CD4-positive, alpha-beta T cell (primary cell): ENCODE measurements at regions not wholly inside any gene's neighbourhood (a gene's known extent, or its start where the extent isn't known, plus 50 kb on each side); places are given as distances from the start of the nearest gene placed in this dataset.

Experiments used
- ATAC-seq: fragments of 200-7000 bp; cut with Tn5 transposase; one replicate; pipeline ENCODE4 v1.10.0; 2022; ENCODE audit warnings: mild to moderate bottlenecking; ENCODE audit not compliant: poor library complexity
- CTCF ChIA-PET: fragments of 350-600 bp; sonication (Branson Sonifier 250); formaldehyde crosslinking; loops from one replicate; lab custom pipeline; 2021; ENCODE audit warnings: antibody characterized with exemption, inconsistent platforms; lab: Charles Lee
- POLR2A ChIA-PET: fragments of 350-600 bp; sonication (Branson Sonifier 250); formaldehyde crosslinking; loops from one replicate; lab custom pipeline; 2021; ENCODE audit warnings: antibody characterized with exemption, inconsistent platforms; lab: Charles Lee
- DNase-seq, 14 experiments: peaks; one replicate each; pipeline ENCODE4 v3.0.0-alpha.2; 2013 to 2020; ENCODE audit warnings: mixed read lengths in 2 of 14
- H3K27ac ChIP-seq, 2 donors: one replicate each; pipeline versions ENCODE4 v1.5.1 to v1.7.0; 2013; ENCODE audit warnings: low read length in 2 of 2, low read depth in 1 of 2, mild to moderate bottlenecking in 1 of 2
- H3K27me3 ChIP-seq, 2 experiments: 1 replicate in 1 of 2; 2 replicates in 1 of 2; pipeline versions ENCODE4 v1.6.1 to v1.7.0; 2013; ENCODE audit warnings: low read length in 2 of 2, control low read depth in 1 of 2, mild to moderate bottlenecking in 1 of 2, moderate library complexity in 1 of 2; ENCODE audit not compliant: insufficient read depth in 2 of 2, control insufficient read depth in 1 of 2
- H3K36me3 ChIP-seq: one replicate; pipeline ENCODE4 v1.6.1; 2013; ENCODE audit warnings: low read length, control low read depth; ENCODE audit not compliant: insufficient read depth
- H3K4me1 ChIP-seq: one replicate; pipeline ENCODE4 v1.6.1; 2013; ENCODE audit warnings: low read length, control low read depth; ENCODE audit not compliant: insufficient read depth
- H3K4me3 ChIP-seq: one replicate; pipeline ENCODE4 v1.5.1; 2013; ENCODE audit warnings: mild to moderate bottlenecking, low read length, moderate library complexity
- H3K9me3 ChIP-seq, 2 experiments: 1 replicate in 1 of 2; 2 replicates in 1 of 2; pipeline versions ENCODE4 v1.6.1 to v1.7.0; 2013; ENCODE audit warnings: low read length in 2 of 2, mild to moderate bottlenecking in 2 of 2, control low read depth in 1 of 2, moderate library complexity in 1 of 2; ENCODE audit not compliant: control insufficient read depth in 1 of 2, insufficient read depth in 1 of 2
- H3K27ac Mint-ChIP-seq: one replicate; pipeline ENCODE4 v1.8.0; 2020; ENCODE audit warnings: mixed read lengths
- H3K27me3 Mint-ChIP-seq: one replicate; pipeline ENCODE4 v1.8.0; 2021; ENCODE audit warnings: mixed read lengths
- H3K36me3 Mint-ChIP-seq: one replicate; pipeline ENCODE4 v1.8.0; 2021; ENCODE audit warnings: low read depth, mixed read lengths
- H3K4me1 Mint-ChIP-seq: one replicate; pipeline ENCODE4 v1.8.0; 2021; ENCODE audit warnings: low read depth, mixed read lengths
- H3K4me3 Mint-ChIP-seq: one replicate; pipeline ENCODE4 v1.8.0; 2020; ENCODE audit warnings: mild to moderate bottlenecking, mixed read lengths
- H3K9me3 Mint-ChIP-seq: one replicate; pipeline ENCODE4 v1.8.0; 2020; ENCODE audit warnings: mixed read lengths
- intact Hi-C, 2 experiments: fragments of 100-400 bp; cut with DNase I in 1 of 2; cut with micrococcal nuclease in 1 of 2; formaldehyde crosslinking; loops; one replicate each; pipeline versions ENCODE4 v1.15.1 to v1.9.0; 2023 to 2025; cut with DNase I, micrococcal nuclease
- TF ChIP-seq, protein P1 (sequence below): fragments of 200-600 bp; IDR thresholded peaks from one replicate; pipeline ENCODE4 v1.8.0; 2022; ENCODE audit warnings: antibody characterized with exemption, mild to moderate bottlenecking

GRCh38 chr2:7738596-7738995 lies 821.4 kb downstream of the RNF144A start:
- CTCF ChIA-PET: no interaction called here
- no peak overlapping the region for H3K4me3 ChIP-seq
- DNase-seq: no peak

GRCh38 chr2:7740114-7740513 lies 822.9 kb downstream of the RNF144A start:
- CTCF ChIA-PET: interaction anchor here (1.3 to 1.6 kb wide), 3 partner anchors 9 to 313 kb away, joined by 3 to 9 read pairs (median 7); no protein-coding TSS in a partner anchor
- POLR2A ChIA-PET: interaction anchor here (0.8 to 1.1 kb wide), 2 partner anchors 9 to 12 kb away, joined by 3 to 5 read pairs; no protein-coding TSS in a partner anchor

More at GRCh38 chr2:7738596-7738995, 821.4 kb downstream of the RNF144A start:
- no peaks in the 10 kb centered on the region for H3K4me1 ChIP-seq
- Mint-ChIP-seq H3K4me1 (peaks cover 6% of the 10 kb centered on the region), H3K27ac (no peak overlapping the region), H3K4me3 (no peak overlapping the region), H3K36me3 (no peaks in the 10 kb centered on the region), H3K27me3 (no peaks in the 10 kb centered on the region), H3K9me3 (no peaks in the 10 kb centered on the region)
- no peaks in the 10 kb centered on the region for H3K9me3 ChIP-seq
- H3K36me3 ChIP-seq: no peaks in the 10 kb centered on the region
- POLR2A ChIA-PET: no interaction called here
- no peaks in the 10 kb centered on the region for H3K27me3 ChIP-seq
- intact Hi-C loops: no loop called here
- TF ChIP-seq, protein P1, sequence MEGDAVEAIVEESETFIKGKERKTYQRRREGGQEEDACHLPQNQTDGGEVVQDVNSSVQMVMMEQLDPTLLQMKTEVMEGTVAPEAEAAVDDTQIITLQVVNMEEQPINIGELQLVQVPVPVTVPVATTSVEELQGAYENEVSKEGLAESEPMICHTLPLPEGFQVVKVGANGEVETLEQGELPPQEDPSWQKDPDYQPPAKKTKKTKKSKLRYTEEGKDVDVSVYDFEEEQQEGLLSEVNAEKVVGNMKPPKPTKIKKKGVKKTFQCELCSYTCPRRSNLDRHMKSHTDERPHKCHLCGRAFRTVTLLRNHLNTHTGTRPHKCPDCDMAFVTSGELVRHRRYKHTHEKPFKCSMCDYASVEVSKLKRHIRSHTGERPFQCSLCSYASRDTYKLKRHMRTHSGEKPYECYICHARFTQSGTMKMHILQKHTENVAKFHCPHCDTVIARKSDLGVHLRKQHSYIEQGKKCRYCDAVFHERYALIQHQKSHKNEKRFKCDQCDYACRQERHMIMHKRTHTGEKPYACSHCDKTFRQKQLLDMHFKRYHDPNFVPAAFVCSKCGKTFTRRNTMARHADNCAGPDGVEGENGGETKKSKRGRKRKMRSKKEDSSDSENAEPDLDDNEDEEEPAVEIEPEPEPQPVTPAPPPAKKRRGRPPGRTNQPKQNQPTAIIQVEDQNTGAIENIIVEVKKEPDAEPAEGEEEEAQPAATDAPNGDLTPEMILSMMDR: no peak
- H3K27ac ChIP-seq: no peak overlapping the region
- no peak for ATAC-seq

GRCh38 chr2:7742301-7742700 lies 825.1 kb downstream of the RNF144A start:
- peaks cover 4% of the 10 kb centered on the region for H3K4me1 ChIP-seq
- TF ChIP-seq, protein P1: no peak
- ChIA-PET CTCF (no interaction called here), POLR2A (no interaction called here)
- no peak overlapping the region for H3K27ac ChIP-seq
- Mint-ChIP-seq H3K36me3 (no peaks in the 10 kb centered on the region), H3K27ac (no peak overlapping the region), H3K9me3 (no peaks in the 10 kb centered on the region), H3K4me1 (peaks cover 12% of the 10 kb centered on the region), H3K4me3 (no peak overlapping the region), H3K27me3 (no peaks in the 10 kb centered on the region)
- ATAC-seq: no peak
- no peaks in the 10 kb centered on the region for H3K27me3 ChIP-seq
- intact Hi-C loops: loop anchor here in 1 of 2 experiments (5.0 kb wide), 1 partner anchor 315 kb away; no protein-coding TSS in a partner anchor
- no peak for DNase-seq
- H3K36me3 ChIP-seq: no peaks in the 10 kb centered on the region
- H3K4me3 ChIP-seq: no peak overlapping the region
- no peaks in the 10 kb centered on the region for H3K9me3 ChIP-seq

More at GRCh38 chr2:7740114-7740513, 822.9 kb downstream of the RNF144A start:
- H3K4me3 ChIP-seq: no peak overlapping the region
- intact Hi-C loops: loop anchor here (2.0 to 5.0 kb wide), 2 partner anchors 311 to 313 kb away; no protein-coding TSS in a partner anchor
- peak in 1 of 14 experiments; percentile 21 for DNase-seq
- H3K4me1 ChIP-seq: no peaks in the 10 kb centered on the region
- no peak overlapping the region for H3K27ac ChIP-seq
- TF ChIP-seq, protein P1: no peak
- H3K27ac Mint-ChIP-seq: no peak overlapping the region
- H3K4me3 Mint-ChIP-seq: no peak overlapping the region
- peaks cover 12% of the 10 kb centered on the region for H3K4me1 Mint-ChIP-seq
- no peaks in the 10 kb centered on the region for H3K9me3 Mint-ChIP-seq
- ATAC-seq: no peak
- no peaks in the 10 kb centered on the region for H3K27me3 ChIP-seq
- H3K36me3 Mint-ChIP-seq: no peaks in the 10 kb centered on the region
- no peaks in the 10 kb centered on the region for H3K36me3 ChIP-seq
- H3K9me3 ChIP-seq: no peaks in the 10 kb centered on the region
- no peaks in the 10 kb centered on the region for H3K27me3 Mint-ChIP-seq
